ENCODE measurements at regions not wholly inside any gene's neighbourhood (a gene's known extent, or its start where the extent isn't known, plus 50 kb on each side); places are given as distances from the start of the nearest gene placed in this dataset.

DNA sequence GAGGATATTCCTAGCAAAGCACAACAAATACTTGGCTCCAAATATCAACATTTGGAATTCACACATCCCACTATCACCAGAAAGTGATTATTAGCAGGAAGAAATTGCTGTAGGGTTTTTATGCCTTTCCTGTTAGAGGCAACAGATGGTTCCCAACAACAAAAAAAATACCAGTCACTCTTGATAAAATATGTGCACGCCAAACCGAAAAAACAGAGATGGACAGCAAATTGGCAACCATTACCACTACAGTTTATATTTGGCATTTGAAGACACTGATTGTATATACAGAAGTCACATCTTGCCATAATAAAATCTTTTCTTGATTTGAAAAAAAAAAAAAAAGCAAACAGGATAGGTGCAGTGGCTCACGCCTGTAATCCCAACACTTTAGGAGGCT is 78.2 kb downstream of the TMPRSS5 start:
- no peak for TF ChIP-seq POLR2A (IDR thresholded peaks at IDR 0.05; ENCODE audit: low read depth, low read length)
- TF ChIP-seq, protein P1, sequence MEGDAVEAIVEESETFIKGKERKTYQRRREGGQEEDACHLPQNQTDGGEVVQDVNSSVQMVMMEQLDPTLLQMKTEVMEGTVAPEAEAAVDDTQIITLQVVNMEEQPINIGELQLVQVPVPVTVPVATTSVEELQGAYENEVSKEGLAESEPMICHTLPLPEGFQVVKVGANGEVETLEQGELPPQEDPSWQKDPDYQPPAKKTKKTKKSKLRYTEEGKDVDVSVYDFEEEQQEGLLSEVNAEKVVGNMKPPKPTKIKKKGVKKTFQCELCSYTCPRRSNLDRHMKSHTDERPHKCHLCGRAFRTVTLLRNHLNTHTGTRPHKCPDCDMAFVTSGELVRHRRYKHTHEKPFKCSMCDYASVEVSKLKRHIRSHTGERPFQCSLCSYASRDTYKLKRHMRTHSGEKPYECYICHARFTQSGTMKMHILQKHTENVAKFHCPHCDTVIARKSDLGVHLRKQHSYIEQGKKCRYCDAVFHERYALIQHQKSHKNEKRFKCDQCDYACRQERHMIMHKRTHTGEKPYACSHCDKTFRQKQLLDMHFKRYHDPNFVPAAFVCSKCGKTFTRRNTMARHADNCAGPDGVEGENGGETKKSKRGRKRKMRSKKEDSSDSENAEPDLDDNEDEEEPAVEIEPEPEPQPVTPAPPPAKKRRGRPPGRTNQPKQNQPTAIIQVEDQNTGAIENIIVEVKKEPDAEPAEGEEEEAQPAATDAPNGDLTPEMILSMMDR (IDR thresholded peaks at IDR 0.05; ENCODE audit: extremely low read depth in 1 of 2, insufficient read depth in 1 of 2, low read depth in 1 of 2, low read length in 2 of 2): no peak
- no peak for TF ChIP-seq POLR2AphosphoS5 (IDR thresholded peaks at IDR 0.05; ENCODE audit: insufficient read depth, low read depth, low read length)
- TF ChIP-seq FOS (IDR thresholded peaks at IDR 0.05; ENCODE audit: borderline replicate concordance, insufficient read depth, low read length): no peak
- no peak for TF ChIP-seq GATA2 (IDR thresholded peaks at IDR 0.05; ENCODE audit: insufficient read depth, insufficient read length, low read depth, low read length)
- no peak for TF ChIP-seq EZH2 (IDR thresholded peaks at IDR 0.05; ENCODE audit: borderline replicate concordance, low read depth, low read length, severe bottlenecking)

Measured in endothelial cell of umbilical vein (primary cell).